GM18511 (cell line): ENCODE measurements at regions not wholly inside any gene's neighbourhood (a gene's known extent, or its start where the extent isn't known, plus 50 kb on each side); places are given as distances from the start of the nearest gene placed in this dataset.

Experiments used
- ATAC-seq: cut with Tn5 transposase; IDR thresholded peaks from one replicate; pipeline ENCODE4 v1.9.1; 2021; ENCODE audit warnings: mild to moderate bottlenecking, moderate library complexity; ENCODE audit not compliant: unreplicated experiment

DNA sequence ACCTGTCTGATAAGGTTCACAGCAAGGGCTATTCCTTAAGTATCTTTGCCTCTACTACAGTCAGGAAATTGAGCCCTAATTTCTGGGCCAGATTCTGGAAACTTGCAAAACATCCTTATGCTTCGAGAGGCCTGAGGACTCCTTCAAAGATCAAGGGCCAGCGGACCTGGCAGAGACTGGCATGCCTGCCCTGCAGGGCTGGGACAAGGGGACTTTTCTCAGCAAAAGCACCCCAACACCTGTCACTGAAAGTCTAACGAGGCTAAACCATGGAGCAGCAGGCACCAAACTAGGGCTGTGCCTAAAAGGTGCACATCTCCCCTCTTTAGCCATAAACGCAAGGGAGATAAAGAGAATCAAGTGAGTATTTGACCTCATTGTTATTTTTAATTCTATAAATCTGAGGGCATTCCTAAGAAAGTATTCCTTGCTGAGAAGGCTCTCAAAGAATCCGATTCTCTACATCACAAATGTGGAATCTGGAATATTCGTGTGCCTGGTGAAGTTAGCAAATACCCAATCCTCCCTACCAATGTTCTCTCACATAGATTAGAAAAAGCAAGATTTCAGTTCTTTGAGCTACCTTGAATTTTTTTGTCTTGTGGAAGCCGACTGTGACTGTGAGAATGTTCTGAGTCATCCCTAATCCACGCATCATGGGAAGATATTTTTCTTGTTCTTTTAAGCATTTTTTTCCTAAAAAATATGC, 328.2 kb upstream of the NOVA1 start:
- no peak for ATAC-seq

DNA sequence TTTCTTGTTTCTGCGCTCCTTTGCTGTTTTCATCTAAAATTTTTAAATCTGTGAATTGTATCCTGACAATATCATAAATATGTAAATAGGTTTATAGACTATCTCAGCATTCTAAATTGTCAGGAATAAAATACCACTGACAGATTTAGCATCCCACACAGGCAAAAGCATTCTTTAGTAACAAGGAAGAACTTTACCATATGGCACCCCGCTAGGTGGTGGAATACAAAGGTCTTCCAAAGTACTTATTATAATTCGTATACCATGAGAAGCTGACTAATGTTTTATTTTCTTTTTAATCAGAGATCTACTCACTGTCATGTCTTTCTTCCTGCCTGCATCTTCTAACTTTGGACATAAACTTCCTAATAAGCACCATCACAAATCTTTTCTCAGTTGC, 328.8 kb upstream of the NOVA1 start:
- no peak for ATAC-seq

DNA sequence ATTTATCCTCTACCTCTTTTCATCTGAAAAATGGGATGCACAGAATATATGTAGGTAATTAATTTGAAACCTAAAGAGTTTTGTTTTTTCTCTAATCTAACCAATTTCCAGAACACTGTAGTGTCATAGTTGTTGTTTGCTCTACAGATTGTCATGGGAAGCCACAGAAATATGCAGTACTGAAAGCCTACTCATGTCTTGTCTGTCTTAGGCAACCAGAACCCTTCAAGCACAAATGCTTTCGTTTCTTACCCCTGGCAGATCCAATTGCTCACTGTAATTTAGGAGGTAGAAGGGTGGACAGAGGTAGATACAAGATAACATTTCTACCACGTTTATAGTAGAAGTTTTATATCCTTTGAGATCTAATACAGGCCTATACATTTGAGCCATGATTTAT, 330.2 kb upstream of the NOVA1 start:
- no peak for ATAC-seq

DNA sequence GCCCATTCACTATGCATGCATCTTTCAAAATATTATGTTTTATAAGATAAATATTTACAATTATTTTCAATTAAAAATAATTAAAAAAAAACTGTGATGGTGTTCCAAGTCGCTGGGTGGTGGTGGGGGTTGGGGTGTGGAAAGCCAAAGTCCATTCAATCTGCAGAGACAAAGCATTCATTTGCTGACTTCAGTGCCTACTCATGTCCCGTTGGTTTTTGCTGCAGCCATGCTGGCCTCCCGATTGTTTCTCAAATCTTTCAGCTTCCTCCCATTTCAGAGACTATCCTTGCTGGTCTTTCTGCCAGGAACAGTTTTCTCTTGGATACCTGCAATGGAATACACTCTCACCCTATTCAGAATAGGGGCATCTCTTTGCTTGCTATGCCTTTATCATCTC, 331.5 kb upstream of the NOVA1 start:
- ATAC-seq = no peak

DNA sequence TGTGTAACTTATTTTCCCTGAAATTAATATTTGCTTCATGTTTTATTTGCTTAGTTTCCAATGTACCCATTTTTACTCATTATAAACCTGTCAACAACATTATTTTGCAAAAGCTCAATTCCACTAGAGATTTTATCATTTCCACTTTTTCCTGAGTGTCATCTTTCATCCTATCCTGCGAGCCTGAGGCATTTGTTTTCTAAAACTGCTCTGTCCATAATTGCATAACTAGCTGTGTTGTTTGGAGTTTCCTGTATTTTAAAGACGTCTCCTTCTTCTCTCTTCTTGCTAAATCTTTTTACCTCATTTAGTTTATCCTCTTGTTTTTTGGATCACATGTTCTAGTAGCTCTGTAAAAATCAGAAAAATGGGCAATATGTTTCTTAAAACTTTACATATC, 332.7 kb upstream of the NOVA1 start:
- no peak for ATAC-seq

DNA sequence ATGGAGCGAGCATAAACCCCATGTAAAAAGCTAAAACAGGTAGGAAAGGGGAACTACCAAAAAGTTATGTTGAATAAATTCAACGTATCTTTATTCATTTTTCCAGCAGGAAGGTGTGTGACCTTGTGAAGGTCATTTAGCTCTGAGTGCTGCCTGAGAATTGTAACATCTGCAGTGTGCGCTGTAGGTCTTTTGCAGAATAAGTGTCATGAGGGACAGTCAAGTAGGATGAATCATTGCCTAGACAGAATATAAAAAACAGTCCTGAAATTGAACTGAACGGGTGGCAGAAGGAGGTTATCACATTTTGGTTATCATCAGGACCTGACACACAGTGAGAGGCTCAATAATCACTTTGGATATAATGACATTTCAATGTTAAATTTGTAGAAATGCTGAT, 334.8 kb upstream of the NOVA1 start:
- ATAC-seq = no peak

DNA sequence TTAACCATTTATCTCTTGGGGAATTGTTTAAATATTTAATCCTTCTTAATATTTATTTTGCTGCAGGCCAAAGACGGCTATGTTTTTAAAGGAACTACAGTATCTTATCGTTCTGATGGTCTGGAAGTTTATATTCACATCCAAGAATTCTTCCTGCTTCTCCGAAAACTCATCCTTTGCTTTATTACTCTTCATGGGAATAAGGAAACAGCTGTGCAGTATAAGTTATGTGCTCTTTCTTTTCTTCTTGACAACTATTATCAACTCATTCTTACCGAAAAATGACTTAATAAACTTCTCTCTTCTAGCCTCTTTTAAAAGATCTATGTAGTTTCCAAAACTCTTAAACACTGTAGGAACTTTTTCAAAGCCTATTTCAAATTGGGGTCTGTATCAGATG, 335.6 kb upstream of the NOVA1 start:
- ATAC-seq = no peak

DNA sequence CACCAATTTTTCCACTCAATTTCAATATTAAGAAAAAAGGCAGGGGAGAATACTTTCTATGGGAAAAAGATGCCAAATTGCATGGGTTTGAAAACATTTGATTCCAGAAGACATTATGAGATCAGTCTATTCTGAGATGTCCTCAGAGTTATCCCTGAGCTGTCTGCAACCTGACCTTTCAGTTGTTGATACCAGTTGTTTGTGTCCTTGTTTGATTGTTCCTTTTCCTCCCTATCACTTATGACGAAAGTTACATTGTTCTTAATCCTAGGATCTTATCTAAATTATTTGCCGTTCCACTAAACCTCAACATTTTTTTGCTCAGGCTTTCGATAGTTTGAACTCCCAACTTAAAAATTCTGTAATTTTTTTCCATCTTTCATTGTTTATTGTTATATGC, 336.3 kb upstream of the NOVA1 start:
- no peak for ATAC-seq

DNA sequence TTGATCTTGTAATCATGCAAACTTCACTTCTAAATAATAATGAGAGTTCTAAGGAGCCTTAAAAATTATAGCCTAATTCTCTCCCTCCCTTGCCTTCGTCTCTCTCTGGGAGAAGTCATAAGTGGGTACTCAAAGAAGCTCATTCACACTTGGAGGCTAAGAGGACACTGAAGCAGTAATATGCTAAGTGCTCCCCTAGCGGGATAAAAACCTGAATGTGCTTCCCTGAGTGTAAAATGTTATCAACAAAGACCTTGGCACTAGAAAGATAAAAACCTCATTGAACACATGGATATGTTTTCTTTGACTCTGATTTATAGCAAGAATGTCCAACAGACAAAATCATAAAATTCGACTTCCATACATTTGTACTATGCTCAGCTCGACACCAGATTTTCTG, 337.9 kb upstream of the NOVA1 start:
- ATAC-seq = no peak

DNA sequence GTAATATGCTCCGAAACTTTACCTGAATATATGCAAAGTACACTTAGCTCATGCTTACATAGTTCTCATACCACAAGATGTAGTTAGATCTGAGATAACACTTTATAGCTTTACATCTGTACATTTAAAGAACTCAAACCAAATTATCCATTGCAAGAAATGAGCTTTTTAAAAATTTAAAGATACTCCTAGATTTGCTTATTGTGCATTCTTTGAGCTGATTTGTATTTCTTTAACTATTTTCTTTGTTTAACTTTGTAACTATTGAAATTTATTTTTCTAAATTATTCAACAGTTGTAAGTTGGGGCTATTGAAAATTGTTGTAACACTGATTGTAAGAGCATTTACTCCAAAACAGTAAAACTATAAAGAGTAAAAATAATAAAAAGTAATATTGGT, 340.2 kb upstream of the NOVA1 start:
- ATAC-seq = no peak

DNA sequence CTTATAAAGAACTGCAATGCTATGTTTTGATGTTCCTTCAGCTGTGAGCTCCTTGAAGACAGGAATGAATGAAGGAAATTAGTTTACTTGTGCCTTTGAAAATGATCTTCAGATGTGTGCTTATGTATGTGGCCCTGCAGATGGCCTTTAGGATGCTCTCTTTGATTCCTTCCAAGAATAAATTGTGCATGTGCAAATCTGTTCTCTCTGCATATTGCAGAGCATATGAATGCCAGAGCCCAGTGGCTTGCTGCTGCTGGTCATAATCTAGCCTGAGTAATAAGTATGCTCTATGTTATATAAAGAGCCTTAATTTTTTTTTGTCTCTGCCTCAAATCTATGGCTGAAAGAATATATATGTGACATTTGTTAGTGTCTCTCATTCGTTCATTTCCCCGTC, 341.9 kb upstream of the NOVA1 start:
- no peak for ATAC-seq

DNA sequence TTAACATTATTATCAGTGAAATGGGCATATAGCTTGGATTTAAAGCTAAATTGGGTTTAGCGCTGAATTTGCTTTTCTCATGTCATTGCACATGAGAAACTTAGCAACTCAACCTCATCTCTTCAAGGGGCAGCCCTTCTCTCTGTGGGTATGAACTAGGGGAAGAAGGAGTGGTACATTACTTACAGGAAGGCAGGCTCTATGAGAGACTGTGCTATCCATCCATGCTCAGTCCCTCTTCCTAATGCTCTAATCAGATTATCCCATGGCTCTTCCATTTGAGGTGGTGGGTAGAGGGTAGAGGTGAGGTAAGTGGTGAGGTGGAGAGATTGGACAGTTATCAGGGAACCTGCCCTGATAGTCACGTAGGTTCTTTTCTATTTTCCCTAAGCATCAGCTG, 343.7 kb upstream of the NOVA1 start:
- ATAC-seq = no peak

DNA sequence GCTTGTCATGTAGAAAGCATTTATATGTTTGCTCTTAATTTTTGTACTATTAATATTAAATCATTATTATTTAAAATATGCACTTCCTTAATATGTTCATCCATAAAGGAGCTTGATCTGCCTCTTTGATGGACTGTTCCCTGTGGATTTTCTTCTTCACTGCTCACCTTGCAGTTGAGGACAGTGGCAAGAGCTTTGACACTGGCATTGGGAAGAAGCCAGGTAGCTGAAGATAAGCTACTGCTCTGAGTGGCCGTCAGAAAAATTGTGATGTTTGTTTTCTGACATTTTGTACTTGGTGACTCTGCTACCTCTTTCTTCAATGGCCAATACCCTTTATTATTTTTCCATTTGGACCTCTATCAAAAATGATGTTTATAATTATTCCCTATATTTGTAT, 349.4 kb upstream of the NOVA1 start:
- no peak for ATAC-seq

DNA sequence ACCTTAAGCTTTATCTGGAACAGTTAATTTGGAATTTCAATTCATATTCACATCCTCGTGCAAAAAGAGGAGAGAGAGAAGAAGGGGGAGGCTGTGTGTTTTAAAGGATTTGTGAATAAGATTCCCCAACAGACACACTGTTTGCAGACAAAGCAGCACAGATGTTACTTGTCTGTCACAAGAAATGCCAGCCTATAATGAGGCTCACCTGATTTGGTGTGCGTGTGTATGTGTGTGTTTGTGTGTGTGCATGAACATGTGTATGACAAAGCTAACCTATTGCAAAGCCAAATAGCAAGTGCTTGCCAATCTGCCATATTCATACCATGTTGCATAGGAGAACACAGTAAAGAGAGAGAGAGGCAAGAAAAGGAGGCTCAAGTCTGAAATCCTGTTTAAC, 361.6 kb upstream of the NOVA1 start:
- ATAC-seq = no peak

DNA sequence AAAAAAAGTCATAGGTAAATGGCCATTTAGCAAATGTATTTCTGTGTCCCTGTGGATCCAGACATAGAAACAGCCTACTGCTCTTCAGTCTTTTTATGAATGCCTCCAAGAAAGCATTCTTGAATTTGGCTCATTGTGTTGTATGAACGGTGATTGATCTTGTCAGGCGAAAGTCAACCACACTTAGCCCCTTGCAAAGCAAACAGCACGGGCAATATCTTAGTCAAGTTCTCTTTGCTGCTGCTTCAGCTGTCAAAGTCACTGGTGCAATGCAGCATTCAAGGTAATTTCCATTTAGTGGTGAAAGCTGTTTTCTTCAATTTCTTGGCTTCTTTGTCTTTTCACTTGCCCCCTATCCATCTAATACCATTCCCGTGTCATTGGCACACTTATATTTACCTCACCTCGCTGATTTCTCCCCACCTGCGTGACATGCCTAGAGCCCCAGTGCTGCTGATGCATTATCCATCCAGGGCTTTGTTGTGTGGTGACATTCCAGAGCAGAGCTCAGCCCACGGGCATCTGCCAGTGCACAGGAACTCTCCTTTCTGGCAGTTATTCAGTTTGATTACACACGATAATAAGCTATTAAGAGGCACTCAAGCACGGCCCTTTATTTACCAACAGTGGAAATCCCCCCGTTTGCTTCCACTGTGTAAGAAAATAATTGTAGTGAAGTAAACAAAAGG, 362.3 kb upstream of the NOVA1 start:
- ATAC-seq = no peak

DNA sequence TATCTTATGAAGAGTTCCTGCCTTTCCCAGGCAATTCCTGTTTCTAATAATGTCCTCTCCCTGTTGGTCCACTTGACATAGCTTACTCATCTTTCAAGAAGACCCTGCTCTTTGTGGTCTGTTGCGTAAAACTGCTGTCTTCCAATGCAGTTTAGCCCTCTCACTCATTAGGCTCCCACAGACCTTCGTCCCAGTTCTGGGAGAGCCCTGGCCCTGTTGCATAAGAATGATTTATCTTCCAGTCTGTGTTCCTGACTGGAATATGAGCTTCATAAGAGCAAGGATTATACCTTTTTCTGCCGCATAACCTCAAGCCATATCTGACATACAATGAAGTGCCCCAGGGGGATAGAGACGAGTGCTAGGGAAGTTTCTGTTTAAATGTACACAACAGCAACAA, 365.9 kb upstream of the NOVA1 start:
- no peak for ATAC-seq

DNA sequence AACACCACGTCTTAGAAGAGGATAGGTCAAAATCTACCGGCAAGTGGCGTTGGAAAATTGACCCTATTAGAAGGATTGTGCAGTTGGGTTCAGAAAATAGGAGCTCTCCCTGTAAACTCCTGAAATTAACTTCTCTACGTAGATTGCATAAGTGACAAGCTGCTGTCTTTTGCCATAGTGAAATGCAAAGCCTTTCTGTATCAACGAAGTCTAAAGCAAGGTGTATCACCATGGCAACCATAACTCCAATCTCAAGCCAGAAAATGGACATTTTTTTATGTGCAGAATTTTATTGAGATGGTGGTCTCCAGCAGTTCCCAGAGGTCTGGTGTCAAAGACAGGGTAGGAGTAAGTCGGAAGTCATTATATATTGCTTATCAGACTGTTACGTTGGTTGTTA, 367.7 kb upstream of the NOVA1 start:
- ATAC-seq = no peak

DNA sequence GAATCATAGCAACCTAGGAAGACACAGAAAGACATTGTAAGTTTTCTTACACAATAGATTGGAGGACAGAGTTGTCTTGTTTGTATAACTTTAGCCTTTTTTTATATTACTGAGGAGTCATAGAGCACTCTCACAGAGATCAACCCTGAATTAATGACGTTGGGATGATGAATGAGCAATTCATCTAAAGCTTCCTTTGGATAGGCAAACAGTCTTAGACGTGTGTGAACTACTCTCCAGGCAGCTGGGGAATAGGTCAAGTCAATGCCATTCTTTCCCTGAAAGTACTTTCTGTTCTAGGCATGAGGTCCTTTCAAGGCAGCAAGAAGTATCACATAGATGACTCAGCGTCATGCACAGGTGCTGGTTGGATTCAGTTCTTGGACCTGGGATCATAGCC, 369.1 kb upstream of the NOVA1 start:
- no peak for ATAC-seq

DNA sequence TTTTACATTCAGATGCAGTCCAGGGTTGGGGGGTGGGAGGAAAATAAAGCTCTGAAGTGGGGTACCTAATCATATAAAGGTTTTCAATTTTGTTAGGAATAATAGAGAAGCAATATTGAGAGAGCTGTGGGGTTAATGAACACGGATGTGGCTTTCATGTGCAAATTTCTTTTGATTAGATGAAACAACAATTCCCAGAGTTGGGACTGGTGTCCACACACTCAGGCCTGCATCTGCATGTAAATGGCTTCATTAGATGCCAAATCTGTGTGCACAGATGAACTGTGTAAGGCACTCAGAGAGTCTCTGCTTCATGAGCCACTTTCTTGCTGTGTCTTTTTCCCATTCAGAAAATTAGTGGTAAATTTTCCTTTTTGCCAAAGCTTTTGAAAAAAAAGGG, 377.1 kb upstream of the NOVA1 start:
- no peak for ATAC-seq

DNA sequence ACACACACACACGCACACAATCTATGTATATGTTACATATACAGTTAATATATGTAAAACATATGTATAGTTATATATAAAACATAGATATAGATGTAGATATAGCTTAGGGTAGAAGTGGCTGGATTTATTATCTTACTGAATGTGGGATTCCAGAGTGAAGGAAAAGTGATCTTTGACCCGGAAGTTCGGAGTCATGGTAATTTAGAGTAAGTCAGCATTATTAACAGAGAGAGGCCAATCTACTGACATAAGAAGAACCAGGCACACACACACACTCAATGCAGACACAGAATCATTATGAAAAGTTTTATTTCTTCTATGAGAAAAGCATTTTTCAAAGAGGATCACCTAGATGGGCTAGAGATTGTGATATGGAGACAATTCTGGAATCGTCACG, 384.2 kb upstream of the NOVA1 start:
- no peak for ATAC-seq

DNA sequence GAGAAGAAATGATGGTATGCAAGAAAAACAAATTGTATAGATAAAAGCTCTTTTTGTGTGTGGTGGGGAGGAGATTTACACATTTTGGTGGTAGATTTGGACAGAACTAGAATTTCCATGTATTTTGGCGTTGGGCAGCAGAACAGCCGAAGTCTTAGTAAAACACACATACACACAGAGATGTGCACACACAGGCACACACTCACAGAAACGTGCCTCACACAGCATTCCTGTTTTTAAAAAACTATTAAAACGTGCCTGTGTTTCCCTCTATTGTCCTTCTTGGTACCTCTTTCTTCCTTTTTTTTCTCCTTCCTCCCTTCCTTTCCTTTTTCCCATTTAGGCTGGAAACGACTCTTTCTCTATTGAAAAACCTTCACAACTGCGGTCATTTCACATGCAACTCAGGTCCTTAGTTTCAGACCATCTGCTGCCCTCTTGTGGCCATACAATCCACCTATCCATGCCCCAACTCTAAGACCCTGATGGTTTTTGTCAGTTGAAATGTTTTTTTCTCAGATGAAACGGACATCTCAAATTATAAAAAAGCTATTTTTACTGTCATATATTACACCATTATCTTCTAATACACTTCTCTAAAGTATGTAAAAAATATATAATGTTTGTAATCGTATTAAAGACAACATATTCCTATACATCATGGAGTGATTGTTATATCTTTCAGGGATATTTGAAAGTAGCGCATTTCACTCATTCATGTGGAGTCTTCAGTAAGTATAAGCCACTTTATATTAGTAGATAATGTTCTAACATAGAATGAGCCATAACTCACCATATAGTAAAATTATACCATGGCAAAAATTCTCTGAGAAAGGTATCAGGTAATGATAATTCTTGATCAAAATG, 386.7 kb upstream of the NOVA1 start:
- ATAC-seq = no peak

DNA sequence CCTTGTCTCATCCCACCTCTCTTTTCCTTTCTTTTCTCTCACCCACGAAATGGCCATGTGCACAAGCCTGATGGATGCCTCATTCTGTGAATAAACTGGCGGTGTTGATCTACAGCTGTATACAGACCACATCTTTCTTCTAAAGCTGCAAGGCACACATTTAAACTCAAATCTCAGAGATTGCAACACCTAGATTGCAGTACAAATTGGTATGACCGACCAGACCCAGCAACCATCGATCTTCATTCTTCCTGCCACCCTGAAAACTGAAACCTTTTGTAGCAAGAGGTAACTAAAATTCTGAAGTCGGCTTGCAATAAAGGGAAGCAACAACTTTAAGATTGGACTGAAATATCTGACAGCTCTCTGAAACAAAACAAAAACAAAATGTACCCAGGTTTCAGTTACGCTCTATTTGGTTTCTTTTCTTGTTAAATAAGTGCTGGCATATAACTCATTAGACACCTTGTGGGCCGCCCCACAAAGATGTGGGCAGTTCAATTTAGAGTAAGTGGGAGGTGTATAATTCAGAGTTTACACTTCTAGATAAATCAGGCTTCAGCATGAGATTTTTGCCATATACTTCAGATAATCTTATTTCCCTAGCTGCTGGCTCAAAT, 390.0 kb upstream of the NOVA1 start:
- no peak for ATAC-seq
